A172 (cell line): ENCODE measurements at regions not wholly inside any gene's neighbourhood (a gene's known extent, or its start where the extent isn't known, plus 50 kb on each side); places are given as distances from the start of the nearest gene placed in this dataset.

ENCODE experiments used
- DNase-seq: peaks from one replicate; pipeline ENCODE4 v3.0.0-alpha.2; 2015; ENCODE audit warnings: low spot score

GRCh38 chr2:117071556-117072102 is 742.9 kb upstream of the DDX18 start:
- no peak for DNase-seq

- DNase-seq: no peak
Observed at GRCh38 chr2:117074756-117075155, 739.7 kb upstream of the DDX18 start.

DNA sequence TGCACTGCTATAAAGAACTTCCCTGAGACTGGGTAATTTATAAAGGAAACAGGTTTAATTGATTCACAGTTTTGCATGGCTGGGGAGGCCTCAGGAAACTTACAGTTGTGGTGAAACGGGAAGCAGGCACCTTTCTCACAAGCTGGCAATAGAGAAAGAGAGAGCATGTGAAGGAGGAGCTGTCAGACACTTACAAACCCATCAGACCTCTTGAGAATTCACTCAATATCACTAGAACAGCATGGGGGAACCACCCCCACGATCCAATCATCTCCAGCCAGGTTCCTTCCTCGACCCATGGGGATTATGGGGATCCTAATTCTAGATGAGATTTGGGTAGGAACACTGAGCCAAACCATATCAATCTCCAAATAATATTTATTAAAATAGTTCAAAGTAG is 729.2 kb upstream of the DDX18 start:
- no peak for DNase-seq

DNA sequence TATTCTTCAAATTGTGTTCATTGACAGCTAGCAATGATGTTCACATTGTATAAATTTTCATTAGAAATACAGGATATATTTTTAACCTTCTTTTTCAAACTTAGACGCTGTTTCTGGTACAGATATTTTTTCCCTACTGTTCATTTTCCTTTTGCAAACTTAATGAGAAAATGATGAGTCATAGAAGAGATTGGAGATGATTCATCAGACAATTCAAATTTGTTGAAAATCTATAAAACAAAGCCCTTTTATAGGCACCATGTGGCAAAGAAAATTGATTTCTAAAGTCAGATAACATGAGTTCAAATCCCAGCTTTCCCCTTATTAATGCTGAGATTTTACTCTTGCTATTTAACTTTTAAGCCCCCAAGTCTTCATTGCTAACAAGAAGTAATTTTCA is 728.8 kb upstream of the DDX18 start:
- no peak for DNase-seq

- DNase-seq: no peak
Observed at GRCh38 chr2:117086174-117086942, 728.1 kb upstream of the DDX18 start.

- DNase-seq: no peak
Observed at GRCh38 chr2:117086943-117087250, 727.6 kb upstream of the DDX18 start.

GRCh38 chr2:117087535-117088291 is 726.8 kb upstream of the DDX18 start:
- no peak for DNase-seq

GRCh38 chr2:117091041-117091837 is 723.3 kb upstream of the DDX18 start:
- no peak for DNase-seq

- DNase-seq: no peak
Observed at GRCh38 chr2:117101613-117102012, 712.9 kb upstream of the DDX18 start.

DNA sequence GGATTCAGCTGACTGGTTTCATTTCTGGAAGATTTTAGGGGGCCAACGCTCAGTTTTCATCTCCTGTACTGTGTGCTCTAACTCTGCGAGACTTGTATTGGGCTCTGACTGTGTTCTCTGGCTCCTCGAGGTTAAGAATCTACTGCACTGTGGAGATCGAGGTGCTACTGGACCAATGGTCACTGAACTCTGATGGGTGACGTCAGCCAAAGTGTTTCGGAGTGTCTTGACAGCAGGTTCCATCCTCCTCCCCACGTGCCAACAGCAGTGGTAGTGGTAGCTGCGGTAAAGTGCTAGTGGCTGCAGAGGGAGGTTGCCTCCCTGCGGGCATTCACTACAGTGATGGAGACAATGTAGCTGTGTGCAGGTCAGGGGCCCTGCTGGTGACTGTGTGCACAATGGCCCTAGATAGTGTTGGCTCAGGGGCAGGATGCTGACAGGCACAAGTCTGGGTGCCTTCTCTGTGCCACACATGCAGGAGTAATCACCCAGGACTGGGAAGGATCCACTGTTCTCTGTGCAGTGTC is 705.7 kb upstream of the DDX18 start:
- no peak for DNase-seq

DNA sequence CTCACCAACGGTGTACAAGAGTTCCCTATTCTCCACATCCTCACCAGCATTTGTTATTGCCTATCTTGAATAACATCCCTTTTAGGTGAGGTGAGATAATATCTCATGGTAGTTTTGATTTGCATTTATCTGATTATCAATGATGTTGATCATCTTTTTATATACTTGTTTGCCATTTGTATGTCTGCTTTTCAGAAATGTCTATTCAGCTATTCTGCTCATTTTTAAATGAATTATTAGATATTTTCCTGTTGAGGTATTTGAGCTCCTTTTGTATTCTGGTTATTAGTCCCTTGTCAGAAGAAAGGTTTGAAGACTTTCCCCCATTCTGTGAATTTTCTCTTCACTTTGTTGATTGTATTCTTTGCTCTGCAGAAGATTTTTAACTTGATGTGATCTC is 695.5 kb upstream of the DDX18 start:
- no peak for DNase-seq

- DNase-seq: no peak
Observed at GRCh38 chr2:117123362-117123761, 691.1 kb upstream of the DDX18 start.

GRCh38 chr2:117126656-117127055 is 687.8 kb upstream of the DDX18 start:
- DNase-seq: no peak

- DNase-seq: no peak
Observed at GRCh38 chr2:117127680-117128079, 686.8 kb upstream of the DDX18 start.

GRCh38 chr2:117128461-117128860 is 686.0 kb upstream of the DDX18 start:
- DNase-seq: no peak

DNA sequence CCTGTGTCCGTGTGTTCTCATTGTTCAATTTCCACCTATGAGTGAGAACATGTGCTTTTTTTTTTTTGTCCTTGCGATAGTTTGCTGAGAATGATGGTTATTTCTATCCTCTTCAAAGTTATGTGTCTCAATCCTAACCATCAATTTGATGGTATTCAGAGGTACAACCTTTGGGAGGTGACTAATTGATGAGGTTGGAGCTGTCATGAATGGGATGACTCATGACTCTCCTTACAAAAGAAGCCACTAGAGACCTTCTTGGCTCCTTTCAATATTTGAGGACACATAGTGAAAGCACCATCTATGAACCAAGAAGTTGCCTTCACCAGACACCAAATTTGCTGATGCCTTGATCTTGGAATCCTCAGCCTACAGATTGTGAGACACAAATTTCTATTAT is 677.1 kb upstream of the DDX18 start:
- DNase-seq: no peak

GRCh38 chr2:117169036-117169765 is 645.3 kb upstream of the DDX18 start:
- DNase-seq: no peak

DNA sequence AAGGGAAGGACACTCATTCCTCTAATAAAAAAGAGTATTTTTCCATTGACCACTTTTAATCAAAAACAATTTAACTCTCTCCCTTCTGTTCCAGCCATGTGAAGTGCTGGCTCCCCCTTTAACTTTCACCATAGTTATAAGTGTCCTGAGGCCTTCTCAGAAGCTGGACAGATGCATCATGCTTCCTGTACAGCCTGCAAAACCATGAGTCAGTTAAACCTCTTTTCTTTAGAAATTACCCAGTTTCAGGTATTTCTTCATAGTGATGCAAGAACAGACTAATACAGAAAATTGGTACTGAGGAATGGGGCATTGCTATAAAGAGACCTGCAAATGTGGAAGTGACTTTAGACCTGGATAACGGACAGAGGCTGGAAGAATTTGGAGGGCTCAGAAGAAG is 643.6 kb upstream of the DDX18 start:
- no peak for DNase-seq

DNA sequence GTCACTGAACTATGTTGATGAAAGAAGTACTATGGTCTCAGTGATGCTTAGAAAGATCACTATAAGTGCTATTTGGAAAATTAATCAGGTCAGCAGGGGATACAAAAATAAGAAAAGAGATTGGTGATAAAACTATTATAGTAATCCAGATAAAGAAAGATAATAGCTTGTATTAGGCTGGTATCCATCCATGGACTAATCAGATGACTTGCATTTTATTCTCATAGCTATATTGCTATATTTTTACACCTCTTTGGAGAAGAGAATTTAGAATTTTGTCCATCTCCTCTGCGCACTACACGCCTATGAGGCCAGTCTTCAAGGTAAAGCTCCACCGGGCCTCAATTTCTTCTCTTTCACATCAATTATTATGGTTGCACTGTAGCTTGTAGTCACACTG is 635.1 kb upstream of the DDX18 start:
- no peak for DNase-seq

- no peak for DNase-seq
Observed at GRCh38 chr2:117190856-117191559, 623.5 kb upstream of the DDX18 start.

DNA sequence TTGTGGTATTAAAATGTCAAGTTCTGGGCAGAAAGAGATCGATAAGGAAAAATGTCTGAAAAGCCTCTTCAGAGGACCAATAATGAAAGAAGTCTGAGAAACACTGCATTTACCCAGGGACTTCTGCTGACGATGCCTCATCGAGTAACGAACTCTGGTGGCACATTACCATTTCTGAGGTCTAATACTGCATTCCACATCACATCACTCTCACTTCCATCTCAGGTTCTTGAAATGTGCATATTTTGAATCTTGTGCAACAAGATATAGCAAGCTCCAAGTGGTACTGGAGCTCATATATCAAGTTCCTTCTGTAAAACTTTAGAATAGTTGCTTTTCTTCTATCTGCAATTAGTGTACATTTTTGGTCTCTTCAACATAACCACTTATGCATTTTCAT is 619.1 kb upstream of the DDX18 start:
- DNase-seq: no peak
